SK-N-MC (cell line): ENCODE measurements at regions not wholly inside any gene's neighbourhood (a gene's known extent, or its start where the extent isn't known, plus 50 kb on each side); places are given as distances from the start of the nearest gene placed in this dataset.

ENCODE experiments used
- DNase-seq: peaks from one replicate; pipeline ENCODE4 v3.0.0-alpha.2; 2011; ENCODE audit warnings: low read depth, low spot score
- H3K27ac ChIP-seq: fragments of 200-600 bp; sonication (generic); 2 replicates; pipeline ENCODE4 v1.5.1; 2016; ENCODE audit warnings: mixed run types
- H3K36me3 ChIP-seq: fragments of 200-600 bp; sonication (generic); 2 replicates; pipeline ENCODE4 v1.6.1; 2017; ENCODE audit warnings: antibody characterized with exemption, low read length, mixed read lengths; ENCODE audit not compliant: insufficient read depth
- H3K4me3 ChIP-seq: fragments of 200-600 bp; sonication (generic); 2 replicates; pipeline ENCODE4 v1.5.1; 2016
- H3K9ac ChIP-seq: fragments of 200-600 bp; sonication (generic); 2 replicates; pipeline ENCODE4 v1.8.0; 2017; ENCODE audit warnings: mixed run types, mixed read lengths; ENCODE audit not compliant: insufficient read length
- H3K9me3 ChIP-seq: fragments of 200-600 bp; sonication (generic); 2 replicates; pipeline ENCODE4 v1.6.1; 2017; ENCODE audit warnings: low read depth, mild to moderate bottlenecking, antibody characterized with exemption, low read length, moderate library complexity, mixed read lengths
- EZH2 ChIP-seq: fragments of 200-600 bp; sonication (generic); IDR thresholded peaks from one replicate; pipeline ENCODE4 v1.6.1; 2017; ENCODE audit warnings: antibody characterized with exemption
- FOXP2 ChIP-seq: optimal IDR thresholded peaks from 2 replicates; pipeline ENCODE3; 2011; ENCODE audit warnings: mild to moderate bottlenecking, moderate library complexity; ENCODE audit not compliant: insufficient read depth; ENCODE audit errors: extremely low read length, control extremely low read depth
- POLR2AphosphoS5 ChIP-seq: IDR thresholded peaks from 2 replicates; pipeline ENCODE4 v1.6.1; 2012; ENCODE audit warnings: mild to moderate bottlenecking, low read depth, low read length, borderline replicate concordance

DNA sequence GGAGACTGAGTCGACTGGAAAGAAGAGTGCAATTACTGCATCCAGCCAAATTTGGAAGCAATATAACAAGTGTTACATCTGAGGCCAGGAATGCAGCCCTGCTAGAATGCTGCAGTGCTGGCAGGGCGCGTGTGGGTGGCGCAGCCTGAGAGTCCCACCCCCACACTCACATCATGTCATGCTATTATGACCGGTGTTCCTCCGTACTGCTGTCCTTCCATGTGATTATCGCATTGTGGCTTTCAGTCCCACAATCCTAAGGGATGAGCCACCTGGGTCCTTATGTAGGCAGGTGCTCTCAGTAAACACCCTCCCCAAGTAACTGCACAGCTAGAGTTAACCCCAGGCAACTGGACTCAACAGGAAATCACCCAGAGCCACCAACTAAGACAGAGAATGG, 122.6 kb upstream of the CPEB2 start:
- Histone ChIP-seq H3K9me3 (no peaks in the 10 kb centered on the region), H3K36me3 (no peaks in the 10 kb centered on the region), H3K9ac (no peak overlapping the region), H3K4me3 (no peak overlapping the region), H3K27ac (no peak overlapping the region)
- DNase-seq: no peak
- TF ChIP-seq POLR2AphosphoS5: no peak

GRCh38 chr4:14880805-14881204, 121.5 kb upstream of the CPEB2 start:
- no peak for TF ChIP-seq POLR2AphosphoS5
- TF ChIP-seq EZH2: no peak
- TF ChIP-seq FOXP2: no peak
- no peak for DNase-seq
- Histone ChIP-seq H3K27ac (no peak overlapping the region), H3K4me3 (no peak overlapping the region), H3K36me3 (no peaks in the 10 kb centered on the region), H3K9ac (no peak overlapping the region), H3K9me3 (no peaks in the 10 kb centered on the region)

- DNase-seq: no peak
- H3K36me3 ChIP-seq: no peaks in the 10 kb centered on the region
These were observed 119.1 kb upstream of the CPEB2 start for GRCh38 chr4:14883166-14883565.

GRCh38 chr4:14883661-14884060, 118.6 kb upstream of the CPEB2 start:
- no peaks in the 10 kb centered on the region for H3K9me3 ChIP-seq
- DNase-seq: no peak
- H3K36me3 ChIP-seq: no peaks in the 10 kb centered on the region
- H3K4me3 ChIP-seq: no peak overlapping the region
- TF ChIP-seq EZH2 (no peak), POLR2AphosphoS5 (no peak), FOXP2 (no peak)
- H3K27ac ChIP-seq: no peak overlapping the region
- no peak overlapping the region for H3K9ac ChIP-seq

More at GRCh38 chr4:14883166-14883565, 119.1 kb upstream of the CPEB2 start:
- Histone ChIP-seq H3K9ac (no peak overlapping the region), H3K9me3 (no peaks in the 10 kb centered on the region), H3K27ac (no peak overlapping the region), H3K4me3 (no peak overlapping the region)
- TF ChIP-seq POLR2AphosphoS5 (no peak), EZH2 (no peak), FOXP2 (no peak)

DNA sequence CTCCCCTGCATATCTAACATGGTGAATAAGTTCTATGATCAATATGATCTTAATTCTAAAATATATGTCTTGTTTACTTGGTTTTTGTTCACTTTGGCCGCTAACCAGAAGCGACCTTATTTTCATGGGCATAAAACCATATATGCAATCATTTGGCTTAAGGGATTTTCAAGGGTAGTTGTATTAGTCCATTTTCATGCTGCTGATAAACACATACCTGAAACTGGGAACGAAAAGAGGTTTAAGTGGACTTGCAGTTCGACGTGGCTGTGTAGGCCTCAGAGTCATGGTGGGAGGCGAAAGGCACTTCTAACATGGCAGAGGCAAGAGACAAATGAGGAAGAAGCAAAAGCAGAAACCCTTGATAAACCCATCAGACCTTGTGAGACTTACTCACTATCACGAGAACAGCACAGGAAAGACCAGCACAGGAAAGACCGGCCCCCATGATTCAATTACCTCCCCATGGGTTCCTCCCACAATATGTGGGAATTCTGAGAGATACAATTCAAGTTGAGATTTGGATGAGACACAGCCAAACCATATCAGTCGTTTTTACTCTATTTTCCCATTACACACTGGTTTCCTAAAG, 114.3 kb upstream of the CPEB2 start:
- Histone ChIP-seq H3K27ac (no peak overlapping the region), H3K36me3 (no peaks in the 10 kb centered on the region), H3K9ac (no peak overlapping the region), H3K4me3 (no peak overlapping the region), H3K9me3 (no peaks in the 10 kb centered on the region)
- TF ChIP-seq POLR2AphosphoS5 (no peak), EZH2 (no peak), FOXP2 (no peak)
- DNase-seq: no peak

DNA sequence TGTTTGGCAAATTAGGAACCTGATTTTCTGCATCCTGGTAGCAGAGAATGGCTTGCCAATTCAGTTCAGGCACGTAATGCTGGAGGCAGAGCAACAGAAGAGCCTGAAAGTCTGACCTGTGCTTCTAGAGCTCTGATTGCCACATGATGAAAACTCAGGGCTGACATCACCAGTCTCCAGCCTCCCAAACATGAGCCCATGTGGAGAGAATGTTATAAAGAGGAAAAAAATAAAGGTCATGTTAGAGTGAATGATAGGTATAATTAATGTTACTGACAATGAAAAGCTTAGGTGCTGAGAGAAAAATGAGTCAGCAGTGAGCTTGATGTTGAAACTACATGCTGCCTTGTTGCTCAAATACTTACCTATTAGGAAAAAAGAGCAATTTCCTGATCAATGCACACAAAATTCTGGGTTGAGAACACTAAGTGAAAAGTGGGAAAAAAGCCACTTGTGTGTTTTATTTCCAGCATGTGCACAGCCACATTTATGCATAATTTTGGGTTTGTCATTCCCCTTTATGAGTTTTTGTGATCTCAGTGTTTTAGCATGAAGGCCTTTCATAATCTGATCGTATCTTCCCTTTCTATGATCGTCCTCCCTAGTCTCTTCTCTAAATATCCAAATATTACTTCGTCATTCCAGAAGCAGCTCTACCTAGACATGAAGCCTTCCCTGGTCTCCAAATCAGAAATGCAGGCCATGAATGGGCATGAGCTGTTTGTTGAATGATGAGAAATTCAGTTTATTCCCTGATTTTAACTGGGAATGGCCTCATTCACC, 113.3 kb upstream of the CPEB2 start:
- no peak for DNase-seq
- H3K27ac ChIP-seq: no peak overlapping the region
- H3K36me3 ChIP-seq: no peaks in the 10 kb centered on the region
- TF ChIP-seq EZH2 (no peak), POLR2AphosphoS5 (no peak), FOXP2 (no peak)
- no peak overlapping the region for H3K4me3 ChIP-seq
- H3K9ac ChIP-seq: no peak overlapping the region
- H3K9me3 ChIP-seq: no peaks in the 10 kb centered on the region

- no peaks in the 10 kb centered on the region for H3K9me3 ChIP-seq
- H3K36me3 ChIP-seq: no peaks in the 10 kb centered on the region
- H3K4me3 ChIP-seq: no peak overlapping the region
- DNase-seq: no peak
- no peak overlapping the region for H3K27ac ChIP-seq
- no peak overlapping the region for H3K9ac ChIP-seq
- TF ChIP-seq EZH2 (no peak), FOXP2 (no peak), POLR2AphosphoS5 (no peak)
These were observed 109.7 kb upstream of the CPEB2 start for GRCh38 chr4:14892563-14892962.

GRCh38 chr4:14893713-14894112, 108.6 kb upstream of the CPEB2 start:
- no peak overlapping the region for H3K9ac ChIP-seq
- DNase-seq: no peak
- H3K9me3 ChIP-seq: no peaks in the 10 kb centered on the region
- no peak overlapping the region for H3K27ac ChIP-seq
- no peak overlapping the region for H3K4me3 ChIP-seq
- H3K36me3 ChIP-seq: no peaks in the 10 kb centered on the region
- TF ChIP-seq FOXP2: no peak
- no peak for TF ChIP-seq EZH2
- TF ChIP-seq POLR2AphosphoS5: no peak
